ENCODE measurements at regions not wholly inside any gene's neighbourhood (a gene's known extent, or its start where the extent isn't known, plus 50 kb on each side); places are given as distances from the start of the nearest gene placed in this dataset.
"Not testable (repeated sequence)": the region's sequence is repeated elsewhere in the genome, so short reads cannot be mapped to it uniquely, and the experiment has no call there.

GRCh38 chrX:471281-471680 lies 84.6 kb upstream of the PPP2R3B start (continued):
- TF ChIP-seq STAT6 (CRISPR knock-in tag; conservative IDR thresholded peaks at IDR 0.05; ENCODE audit: low read depth) (no peak), ZNF219 (CRISPR knock-in tag; IDR thresholded peaks at IDR 0.05; ENCODE audit: borderline replicate concordance) (no peak)

GRCh38 chrX:472275-472674 lies 85.6 kb upstream of the PPP2R3B start:
- H3K27ac Mint-ChIP-seq; CTCF ChIA-PET; POLR2A ChIA-PET; H3K27me3 Mint-ChIP-seq (ENCODE audit: low read depth); ATAC-seq; H3K36me3 Mint-ChIP-seq; DNase-seq (ENCODE audit: low spot score); H3K4me3 Mint-ChIP-seq: not testable (repeated sequence)
- Mint-ChIP-seq H3K4me1 (peaks cover 21% of the 10 kb centered on the region), H3K9me3 (peaks cover 19% of the 10 kb centered on the region)

GRCh38 chrX:475926-476723 lies 89.4 kb upstream of the PPP2R3B start:
- peaks cover 6% of the 10 kb centered on the region; the same call in 1 of the 2 replicates for H3K36me3 Mint-ChIP-seq
- no peak for ATAC-seq
- ChIA-PET POLR2A (no interaction called here), CTCF (no interaction called here)
- peaks cover 28% of the 10 kb centered on the region for H3K4me1 Mint-ChIP-seq
- H3K27ac Mint-ChIP-seq: peak overlapping the region; percentile 62
- peak; percentile 80; the same call in 1 of the 2 replicates for TF ChIP-seq TEAD4 (CRISPR knock-in tag; IDR thresholded peaks at IDR 0.05)
- no peak for TF ChIP-seq NFATC4 (CRISPR knock-in tag; IDR thresholded peaks at IDR 0.05)
- H3K9me3 Mint-ChIP-seq: peaks cover 14% of the 10 kb centered on the region
- H3K27me3 Mint-ChIP-seq (ENCODE audit: low read depth): peaks cover 6% of the 10 kb centered on the region; the same call in 1 of the 2 replicates
- H3K4me3 Mint-ChIP-seq: no peak overlapping the region
- peak; percentile 50 for DNase-seq (ENCODE audit: low spot score)

GRCh38 chrX:476724-477075 lies 90.0 kb upstream of the PPP2R3B start:
- H3K4me3 Mint-ChIP-seq: no peak overlapping the region
- ChIA-PET POLR2A (no interaction called here), CTCF (no interaction called here)
- DNase-seq (ENCODE audit: low spot score): no peak
- H3K4me1 Mint-ChIP-seq: peaks cover 25% of the 10 kb centered on the region
- peaks cover 6% of the 10 kb centered on the region; the same call in 1 of the 2 replicates for H3K27me3 Mint-ChIP-seq (ENCODE audit: low read depth)
- no peak for ATAC-seq
- TF ChIP-seq NR1H2 (CRISPR knock-in tag; IDR thresholded peaks at IDR 0.05) (no peak), KAT7 (CRISPR knock-in tag; IDR thresholded peaks at IDR 0.05; ENCODE audit: borderline replicate concordance) (no peak), E2F1 (CRISPR knock-in tag; IDR thresholded peaks at IDR 0.05) (no peak), NFYB (CRISPR knock-in tag; conservative IDR thresholded peaks at IDR 0.05; ENCODE audit: low read depth) (no peak), E2F5 (CRISPR knock-in tag; IDR thresholded peaks at IDR 0.05) (no peak), NR2C2 (CRISPR knock-in tag; IDR thresholded peaks at IDR 0.05) (no peak), TEAD4 (CRISPR knock-in tag; IDR thresholded peaks at IDR 0.05) (no peak), ZNF317 (CRISPR knock-in tag; IDR thresholded peaks at IDR 0.05; ENCODE audit: borderline replicate concordance, low read depth) (no peak), ZNF532 (CRISPR knock-in tag; IDR thresholded peaks at IDR 0.05; ENCODE audit: borderline replicate concordance) (no peak)
- peaks cover 14% of the 10 kb centered on the region for H3K9me3 Mint-ChIP-seq
- H3K36me3 Mint-ChIP-seq: peaks cover 6% of the 10 kb centered on the region; the same call in 1 of the 2 replicates
- peak overlapping the region; percentile 62; the same call in 1 of the 2 replicates for H3K27ac Mint-ChIP-seq

All from WTC11 (cell line).